ENCODE measurements at regions not wholly inside any gene's neighbourhood (a gene's known extent, or its start where the extent isn't known, plus 50 kb on each side); places are given as distances from the start of the nearest gene placed in this dataset.

- no peak for DNase-seq (ENCODE audit: low read depth in 4 of 4, low spot score in 3 of 4)
Measured at GRCh38 chr21:35226968-35227744, 178.1 kb upstream of the RUNX1 start.

GRCh38 chr21:35226328-35226727 is 177.2 kb upstream of the RUNX1 start:
- no peak for DNase-seq (ENCODE audit: low read depth in 4 of 4, low spot score in 3 of 4)

- no peak for DNase-seq (ENCODE audit: low read depth in 4 of 4, low spot score in 3 of 4)
Measured at GRCh38 chr21:35225573-35225972, 176.5 kb upstream of the RUNX1 start.

- no peak for DNase-seq (ENCODE audit: low read depth in 4 of 4, low spot score in 3 of 4)
Measured at GRCh38 chr21:35223480-35224156, 174.5 kb upstream of the RUNX1 start.

DNA sequence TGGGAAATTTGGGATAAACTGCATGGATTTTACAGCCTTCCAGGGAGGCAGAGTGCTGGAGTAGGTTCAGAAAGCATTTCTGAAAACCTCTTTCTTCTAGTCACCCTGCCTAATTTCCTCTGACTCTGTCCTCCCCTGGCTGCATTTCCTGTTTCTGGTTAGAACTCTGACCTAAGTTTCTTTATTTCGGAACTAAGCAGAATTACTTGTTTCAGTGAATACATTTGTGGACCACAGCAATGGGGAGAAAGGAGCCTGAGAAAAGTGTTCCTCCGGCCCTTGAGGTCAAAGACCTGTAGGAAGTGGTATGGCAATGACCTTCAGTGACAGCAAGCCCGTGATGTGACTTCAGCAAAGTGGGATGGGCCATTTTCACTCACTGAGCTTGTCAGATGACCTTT is 173.4 kb upstream of the RUNX1 start:
- no peak for DNase-seq (ENCODE audit: low read depth in 4 of 4, low spot score in 3 of 4)

- no peak for DNase-seq (ENCODE audit: low read depth in 4 of 4, low spot score in 3 of 4)
Measured at GRCh38 chr21:35222021-35222420, 172.9 kb upstream of the RUNX1 start.

- DNase-seq (ENCODE audit: low read depth in 4 of 4, low spot score in 3 of 4), result no peak
Measured at GRCh38 chr21:35220301-35220700, 171.2 kb upstream of the RUNX1 start.

DNA sequence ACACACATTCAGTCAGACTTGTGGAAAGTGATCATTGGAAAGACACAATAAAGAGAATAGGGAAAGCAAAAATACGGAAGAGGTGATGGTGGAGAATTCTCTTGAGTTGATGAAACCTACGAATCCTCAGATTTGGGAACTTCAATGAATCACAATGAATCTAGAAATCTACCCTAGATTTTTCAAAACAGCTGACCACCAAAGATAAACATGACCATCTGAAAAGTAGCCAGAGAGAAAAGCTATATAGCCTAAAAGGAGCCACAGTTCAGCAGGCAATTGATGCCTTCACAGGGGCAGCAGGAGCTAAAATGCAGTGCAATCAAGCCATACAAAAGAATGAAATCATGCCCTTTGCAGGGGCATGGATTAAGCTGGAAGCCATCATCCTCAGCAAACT is 170.6 kb upstream of the RUNX1 start:
- no peak for DNase-seq (ENCODE audit: low read depth in 4 of 4, low spot score in 3 of 4)

DNA sequence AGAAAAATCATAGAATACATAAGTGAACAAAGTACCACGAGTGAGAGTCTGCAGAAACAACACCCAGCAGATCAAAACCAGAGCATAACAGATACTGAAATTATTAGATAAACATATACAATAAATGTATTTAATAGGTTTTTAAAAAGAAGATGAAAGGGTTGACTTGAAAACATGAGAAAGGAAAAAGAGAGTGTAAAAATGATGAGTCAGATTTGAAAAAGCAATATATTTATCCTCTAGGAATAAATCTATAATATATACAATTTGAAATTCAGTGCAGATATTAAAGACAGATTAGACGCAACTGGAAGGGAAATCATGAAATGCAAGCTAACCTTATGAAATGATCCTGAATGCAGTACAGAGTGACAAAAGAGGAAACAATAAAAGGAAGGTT is 170.2 kb upstream of the RUNX1 start:
- DNase-seq (ENCODE audit: low read depth in 4 of 4, low spot score in 3 of 4), result no peak

GRCh38 chr21:35217504-35218060 is 168.5 kb upstream of the RUNX1 start:
- DNase-seq (ENCODE audit: low read depth in 4 of 4, low spot score in 3 of 4), result no peak

DNA sequence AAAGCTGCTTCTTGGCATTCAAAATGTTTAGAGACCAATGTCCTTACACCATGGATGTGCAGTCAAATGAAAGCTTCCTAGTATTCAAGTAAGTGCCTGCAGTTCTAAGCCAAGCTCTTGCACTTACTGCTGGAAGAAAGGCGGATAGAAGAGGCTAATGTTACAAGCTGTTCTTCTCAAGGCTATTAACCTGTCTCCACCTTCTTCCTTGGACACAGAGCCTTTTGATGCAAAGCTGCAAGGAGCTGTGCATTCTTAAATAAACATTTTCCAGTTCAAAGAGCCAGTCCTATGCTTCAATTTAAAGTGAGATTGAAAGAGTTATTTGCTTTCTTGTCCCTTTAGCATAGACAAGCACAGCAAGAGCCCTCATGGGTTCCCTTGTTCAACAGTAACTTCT is 167.9 kb upstream of the RUNX1 start:
- no peak for DNase-seq (ENCODE audit: low read depth in 4 of 4, low spot score in 3 of 4)

DNA sequence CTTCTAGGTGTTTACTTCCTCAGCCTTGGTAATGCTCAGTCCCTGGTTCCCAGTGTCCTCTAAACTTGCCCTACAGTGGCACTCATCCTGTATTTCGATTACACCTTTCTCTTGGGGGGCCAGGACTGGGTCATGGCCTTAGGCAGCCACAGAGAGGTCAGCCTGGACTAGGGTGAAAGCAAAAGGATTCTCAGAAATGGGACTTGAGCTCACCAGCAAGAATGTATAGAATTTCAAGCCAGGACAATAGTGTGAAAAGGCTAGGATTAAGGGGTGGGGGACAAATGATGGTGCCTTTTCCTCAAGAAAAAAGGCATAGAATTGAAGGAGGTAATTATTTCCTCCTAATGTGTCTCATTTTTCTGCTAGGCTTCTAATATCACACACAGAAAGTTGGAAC is 166.8 kb upstream of the RUNX1 start:
- DNase-seq (ENCODE audit: low read depth in 4 of 4, low spot score in 3 of 4), result no peak

DNA sequence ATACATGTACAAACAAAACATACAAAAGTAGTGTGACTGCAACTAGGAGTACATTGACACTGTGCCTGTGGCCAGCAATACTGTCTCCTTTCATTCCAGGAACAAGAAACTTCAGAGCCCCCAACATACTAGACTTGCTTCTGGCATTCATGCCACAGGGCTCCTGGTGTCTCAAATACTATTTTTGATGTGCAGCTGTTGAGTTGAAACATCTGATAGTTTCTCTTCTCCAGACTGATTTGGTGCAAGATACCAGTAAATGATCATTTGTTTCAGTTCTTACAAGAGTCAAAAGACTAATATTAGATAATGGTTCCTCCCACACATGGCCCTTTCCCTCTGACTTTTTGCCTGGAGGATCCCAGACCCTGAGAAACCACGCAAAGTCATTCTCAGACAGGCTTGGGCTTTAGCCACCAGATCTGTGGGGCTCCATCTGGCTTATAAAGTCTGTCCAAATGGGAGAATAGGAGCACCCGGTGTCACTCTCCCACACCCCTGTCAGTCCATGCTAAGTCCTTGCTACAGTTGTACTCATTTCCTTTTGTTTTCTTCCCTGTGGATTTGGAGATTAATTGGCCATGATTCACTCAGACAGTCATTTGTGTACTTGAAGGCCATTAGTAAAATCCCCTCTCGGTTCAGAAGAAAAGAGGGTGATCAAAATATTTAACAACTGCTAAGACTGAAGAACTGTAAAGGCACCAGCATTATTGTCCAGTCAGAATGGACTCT is 163.5 kb upstream of the RUNX1 start:
- DNase-seq (ENCODE audit: low read depth in 4 of 4, low spot score in 3 of 4), result no peak

DNA sequence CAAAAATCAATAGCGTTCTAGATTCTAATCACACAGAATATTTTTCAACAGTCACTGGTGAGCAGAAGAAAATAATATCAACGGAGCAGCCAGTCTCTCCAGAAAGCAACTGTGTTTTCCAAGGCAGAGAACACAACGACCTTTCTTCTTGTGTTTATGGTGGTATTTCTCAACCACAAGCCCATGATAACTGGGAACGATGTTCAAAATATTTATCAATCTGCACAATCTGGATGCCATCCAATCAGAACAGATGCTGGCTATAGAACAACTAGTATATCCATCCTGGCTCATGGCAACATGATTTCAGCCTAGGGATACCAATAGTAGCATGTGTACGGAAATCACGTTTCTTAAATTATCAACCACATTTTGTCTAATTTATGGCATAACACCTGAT is 162.7 kb upstream of the RUNX1 start:
- no peak for DNase-seq (ENCODE audit: low read depth in 4 of 4, low spot score in 3 of 4)

- no peak for DNase-seq (ENCODE audit: low read depth in 4 of 4, low spot score in 3 of 4)
Measured at GRCh38 chr21:35210093-35210492, 161.0 kb upstream of the RUNX1 start.

GRCh38 chr21:35208810-35209517 is 159.9 kb upstream of the RUNX1 start:
- no peak for DNase-seq (ENCODE audit: low read depth in 4 of 4, low spot score in 3 of 4)

- DNase-seq (ENCODE audit: low read depth in 4 of 4, low spot score in 3 of 4), result no peak
Measured at GRCh38 chr21:35208104-35208503, 159.0 kb upstream of the RUNX1 start.

DNA sequence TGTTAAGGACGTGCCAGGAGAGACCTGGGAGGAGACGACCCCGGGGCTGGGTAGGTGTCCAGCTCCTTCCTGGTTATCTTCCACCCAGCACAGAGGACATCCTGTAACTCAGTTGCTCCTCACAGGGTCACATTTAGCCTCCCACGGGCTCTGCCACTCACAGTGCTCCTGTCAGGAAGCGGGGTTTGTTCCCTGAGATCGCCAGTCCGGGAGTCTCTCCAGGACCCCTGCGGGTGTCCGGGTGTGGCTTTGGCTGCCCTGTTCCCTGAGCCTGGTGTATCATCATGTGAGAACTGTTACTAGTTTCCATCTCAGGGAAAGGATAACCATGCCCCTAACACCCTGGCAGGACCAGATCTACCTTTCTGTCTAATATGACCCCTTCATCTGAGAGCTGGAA is 158.2 kb upstream of the RUNX1 start:
- DNase-seq (ENCODE audit: low read depth in 4 of 4, low spot score in 3 of 4), result no peak

GRCh38 chr21:35206141-35207125 is 157.3 kb upstream of the RUNX1 start:
- no peak for DNase-seq (ENCODE audit: low read depth in 4 of 4, low spot score in 3 of 4)

Measured in left renal pelvis (tissue), 4 donors.